ENCODE measurements at regions not wholly inside any gene's neighbourhood (a gene's known extent, or its start where the extent isn't known, plus 50 kb on each side); places are given as distances from the start of the nearest gene placed in this dataset.
"Not testable (repeated sequence)": the region's sequence is repeated elsewhere in the genome, so short reads cannot be mapped to it uniquely, and the experiment has no call there.

DNA sequence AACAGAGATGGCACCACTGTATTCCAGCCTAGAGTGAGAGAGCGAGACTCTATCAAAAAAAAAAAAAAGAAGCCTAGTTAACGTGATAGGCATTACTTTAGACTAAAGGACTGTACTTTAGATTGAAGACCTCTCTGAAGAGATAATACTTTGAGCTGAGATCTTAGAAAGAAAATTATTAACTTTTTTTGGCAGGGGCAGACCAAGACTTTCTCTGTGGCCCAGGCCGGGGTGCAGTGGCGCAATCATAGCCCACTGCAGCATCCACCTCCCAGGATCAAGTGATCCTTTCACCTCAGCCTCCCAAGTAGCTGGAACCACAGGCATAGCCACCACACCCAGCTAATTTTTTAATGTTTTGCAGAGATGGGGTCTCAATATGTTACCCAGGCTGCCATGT, 75.7 kb upstream of the TNRC6A start:
- DNase-seq: no peak
- Histone ChIP-seq H3K4me3 (no peak overlapping the region), H3K27ac (no peak overlapping the region), H3K9me3 (no peaks in the 10 kb centered on the region), H3K27me3 (ENCODE audit: low read depth) (no peaks in the 10 kb centered on the region), H3K4me1 (no peaks in the 10 kb centered on the region), H3K36me3 (no peaks in the 10 kb centered on the region)
- intact Hi-C loops (cut with DNase I): no loop called here
- TF ChIP-seq CTCF (IDR thresholded peaks at IDR 0.05): no peak
- no peak for ATAC-seq

DNA sequence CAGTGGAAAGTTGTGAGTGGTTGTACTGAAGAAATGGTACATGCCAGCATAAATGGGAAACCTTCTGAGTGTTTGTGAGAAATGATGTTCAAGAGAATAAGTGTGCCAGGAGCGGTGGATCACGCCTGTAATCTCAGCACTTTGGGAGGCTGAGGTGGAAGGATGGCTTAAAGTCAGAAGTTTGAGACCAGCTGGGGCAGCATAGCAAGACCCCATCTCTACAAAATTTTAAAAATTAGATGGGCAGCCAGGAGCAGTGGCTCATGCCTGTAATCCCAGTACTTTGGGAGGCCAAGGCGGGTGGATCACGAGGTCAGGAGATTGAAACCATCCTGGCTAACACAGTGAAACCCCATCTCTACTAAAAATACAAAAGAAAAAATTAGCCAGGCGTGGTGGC, 63.5 kb upstream of the TNRC6A start:
- H3K9me3 ChIP-seq; H3K4me1 ChIP-seq; ATAC-seq; H3K27me3 ChIP-seq (ENCODE audit: low read depth); H3K27ac ChIP-seq; intact Hi-C loops (cut with DNase I); H3K4me3 ChIP-seq; H3K36me3 ChIP-seq; DNase-seq: not testable (repeated sequence)

GRCh38 chr16:24667244-24667764, 62.1 kb upstream of the TNRC6A start:
- Histone ChIP-seq H3K9me3 (no peaks in the 10 kb centered on the region), H3K36me3 (no peaks in the 10 kb centered on the region), H3K27me3 (ENCODE audit: low read depth) (peaks cover 6% of the 10 kb centered on the region), H3K4me3 (no peak overlapping the region), H3K27ac (no peak overlapping the region), H3K4me1 (peaks cover 12% of the 10 kb centered on the region)
- DNase-seq (no peak), ATAC-seq (no peak)
- no peak for TF ChIP-seq CTCF (IDR thresholded peaks at IDR 0.05)
- intact Hi-C loops (cut with DNase I): no loop called here

GRCh38 chr16:24668481-24669061, 60.9 kb upstream of the TNRC6A start:
- Histone ChIP-seq H3K36me3 (no peaks in the 10 kb centered on the region), H3K9me3 (no peaks in the 10 kb centered on the region), H3K27ac (peak overlapping the region; percentile 13), H3K4me3 (no peak overlapping the region), H3K27me3 (ENCODE audit: low read depth) (peaks cover 4% of the 10 kb centered on the region), H3K4me1 (peaks cover 12% of the 10 kb centered on the region)
- DNase-seq (no peak), ATAC-seq (peak in 1 of 2 donors; percentile 29)
- intact Hi-C loops (cut with DNase I): no loop called here
- no peak for TF ChIP-seq CTCF (IDR thresholded peaks at IDR 0.05)

- peaks cover 12% of the 10 kb centered on the region for H3K4me1 ChIP-seq
- TF ChIP-seq CTCF (IDR thresholded peaks at IDR 0.05): no peak
- H3K27ac ChIP-seq: peak overlapping the region; percentile 32
- ATAC-seq (peak; percentile 75 to 77), DNase-seq (peak; percentile 46)
- no peaks in the 10 kb centered on the region for H3K9me3 ChIP-seq
- H3K27me3 ChIP-seq (ENCODE audit: low read depth): no peaks in the 10 kb centered on the region
- H3K36me3 ChIP-seq: no peaks in the 10 kb centered on the region
- H3K4me3 ChIP-seq: no peak overlapping the region
- intact Hi-C loops (cut with DNase I): no loop called here
Measured at GRCh38 chr16:24670623-24671454, 58.6 kb upstream of the TNRC6A start.

GRCh38 chr16:24671455-24671954, 57.9 kb upstream of the TNRC6A start:
- H3K36me3 ChIP-seq: no peaks in the 10 kb centered on the region
- H3K27ac ChIP-seq: no peak overlapping the region
- ATAC-seq (peak in 1 of 2 donors; percentile 19), DNase-seq (no peak)
- H3K4me3 ChIP-seq: no peak overlapping the region
- H3K9me3 ChIP-seq: no peaks in the 10 kb centered on the region
- H3K27me3 ChIP-seq (ENCODE audit: low read depth): no peaks in the 10 kb centered on the region
- H3K4me1 ChIP-seq: peaks cover 12% of the 10 kb centered on the region
- TF ChIP-seq CTCF (IDR thresholded peaks at IDR 0.05): no peak
- intact Hi-C loops (cut with DNase I): no loop called here

Data from lower lobe of right lung (tissue), 2 donors.